ENCODE measurements at regions not wholly inside any gene's neighbourhood (a gene's known extent, or its start where the extent isn't known, plus 50 kb on each side); places are given as distances from the start of the nearest gene placed in this dataset.
"Not testable (repeated sequence)": the region's sequence is repeated elsewhere in the genome, so short reads cannot be mapped to it uniquely, and the experiment has no call there.

DNA sequence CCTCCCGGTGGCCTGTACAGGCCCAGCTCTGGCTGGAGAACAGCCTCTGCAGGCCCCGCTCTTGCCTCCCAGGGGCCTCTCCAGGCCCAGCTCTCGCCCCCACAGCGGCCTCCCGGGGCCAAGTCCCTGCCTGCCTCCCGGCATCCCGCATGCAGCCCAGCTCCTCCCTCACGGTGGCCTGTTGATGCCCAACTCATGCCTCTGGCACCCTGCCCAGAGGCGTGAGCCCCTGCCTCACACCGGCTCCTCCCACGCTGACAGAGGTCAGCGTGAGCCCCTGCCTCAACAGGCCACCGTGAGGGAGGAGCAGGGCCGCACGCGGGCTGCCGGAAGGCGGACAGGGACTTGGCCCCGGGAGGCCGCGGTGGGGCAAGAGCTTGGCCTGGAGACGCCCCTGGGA, 157.0 kb upstream of the CDK13 start:
- FAIRE-seq; H3K79me2 ChIP-seq (ENCODE audit: control insufficient read depth, insufficient read depth, low read length); H3K27ac ChIP-seq (ENCODE audit: insufficient read depth, low read depth, low read length); H4K20me1 ChIP-seq (replicated peaks; ENCODE audit: control insufficient read depth, extremely low read depth, insufficient read depth, low read length); H3K4me3 ChIP-seq (replicated peaks in 1 of 3; ENCODE audit: insufficient read depth in 1 of 3, low read depth in 1 of 3, low read length in 3 of 3); dilution Hi-C loops (cut with MboI; ENCODE audit: extremely low pct_ligation_motif_present, low sequenced_read_pairs); H3K4me1 ChIP-seq (ENCODE audit: control insufficient read depth, extremely low read depth, insufficient read depth, low read length); H3K27me3 ChIP-seq (ENCODE audit: control insufficient read depth in 2 of 2, insufficient read depth in 2 of 2, low read length in 2 of 2); H3K4me2 ChIP-seq (ENCODE audit: insufficient read depth, low read length); H3K36me3 ChIP-seq (ENCODE audit: control insufficient read depth in 2 of 2, extremely low read depth in 1 of 2, insufficient read depth in 2 of 2, low read length in 2 of 2); H3K9me3 ChIP-seq (replicated peaks; ENCODE audit: control insufficient read depth, insufficient read depth, low read length); DNase-seq (ENCODE audit: low read depth, low spot score); POLR2A ChIA-PET; BruUV-seq (replicated peaks); H2AFZ ChIP-seq (ENCODE audit: low read depth, low read length); H3K9me1 ChIP-seq (replicated peaks; ENCODE audit: control insufficient read depth, extremely low read depth, insufficient read depth, low read length); intact Hi-C loops (cut with micrococcal nuclease); CTCF ChIA-PET; H3K9ac ChIP-seq (replicated peaks; ENCODE audit: extremely low read depth, insufficient read depth, low read length): not testable (repeated sequence)

DNA sequence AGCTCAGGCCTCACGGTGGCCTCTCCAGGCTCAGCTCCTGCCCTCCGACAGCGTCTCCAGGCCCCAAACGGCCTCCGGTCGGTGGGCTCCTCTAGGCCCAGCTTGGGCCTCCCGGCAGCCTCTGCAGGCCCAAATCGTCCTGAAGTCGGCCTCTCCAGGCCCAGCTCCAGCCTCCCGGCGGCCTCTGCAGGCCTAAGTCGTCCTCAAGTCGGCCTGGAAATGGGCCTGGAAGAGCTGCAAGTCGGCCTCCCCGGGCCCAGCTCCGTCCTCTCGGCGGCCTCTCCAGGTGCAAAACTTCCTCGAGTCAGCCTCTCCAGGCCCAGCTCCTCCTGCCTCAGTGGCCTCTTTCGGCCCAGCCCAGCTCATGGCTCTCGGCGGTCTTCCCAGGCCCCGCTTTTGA, 156.2 kb upstream of the CDK13 start:
- H3K4me2 ChIP-seq (ENCODE audit: insufficient read depth, low read length); DNase-seq (ENCODE audit: low read depth, low spot score); H3K9me1 ChIP-seq (replicated peaks; ENCODE audit: control insufficient read depth, extremely low read depth, insufficient read depth, low read length); POLR2A ChIA-PET; H3K36me3 ChIP-seq (ENCODE audit: control insufficient read depth in 2 of 2, extremely low read depth in 1 of 2, insufficient read depth in 2 of 2, low read length in 2 of 2); CTCF ChIA-PET; H2AFZ ChIP-seq (ENCODE audit: low read depth, low read length); dilution Hi-C loops (cut with MboI; ENCODE audit: extremely low pct_ligation_motif_present, low sequenced_read_pairs); H3K27me3 ChIP-seq (ENCODE audit: control insufficient read depth in 2 of 2, insufficient read depth in 2 of 2, low read length in 2 of 2); H4K20me1 ChIP-seq (replicated peaks; ENCODE audit: control insufficient read depth, extremely low read depth, insufficient read depth, low read length); H3K79me2 ChIP-seq (ENCODE audit: control insufficient read depth, insufficient read depth, low read length); H3K4me1 ChIP-seq (ENCODE audit: control insufficient read depth, extremely low read depth, insufficient read depth, low read length); H3K9ac ChIP-seq (replicated peaks; ENCODE audit: extremely low read depth, insufficient read depth, low read length); H3K27ac ChIP-seq (ENCODE audit: insufficient read depth, low read depth, low read length); H3K9me3 ChIP-seq (replicated peaks; ENCODE audit: control insufficient read depth, insufficient read depth, low read length); FAIRE-seq; intact Hi-C loops (cut with micrococcal nuclease); H3K4me3 ChIP-seq (replicated peaks in 1 of 3; ENCODE audit: insufficient read depth in 1 of 3, low read depth in 1 of 3, low read length in 3 of 3); BruUV-seq (replicated peaks): not testable (repeated sequence)

DNA sequence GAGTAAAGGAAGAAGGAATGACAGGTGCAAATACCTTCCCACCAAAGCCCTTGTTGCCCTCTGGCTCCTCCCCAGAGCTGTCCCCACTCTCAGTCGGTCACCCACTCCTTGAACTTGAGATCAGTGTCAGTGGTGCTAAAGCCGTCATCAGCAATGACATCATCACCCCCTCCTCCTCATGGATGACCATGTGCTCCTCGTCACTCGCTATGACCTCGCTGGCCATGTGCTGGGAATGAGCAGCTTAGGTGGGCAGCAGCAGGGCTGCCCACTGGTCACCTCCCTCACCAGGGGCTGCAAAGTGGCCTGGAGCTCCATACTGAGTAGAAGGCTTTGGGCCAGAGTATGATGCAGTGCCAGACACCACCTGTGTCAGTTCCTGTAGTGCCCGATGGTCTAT, 153.1 kb upstream of the CDK13 start:
- POLR2A ChIA-PET; H3K9me1 ChIP-seq (replicated peaks; ENCODE audit: control insufficient read depth, extremely low read depth, insufficient read depth, low read length); BruUV-seq (replicated peaks); H3K9me3 ChIP-seq (replicated peaks; ENCODE audit: control insufficient read depth, insufficient read depth, low read length); CTCF ChIA-PET; H3K27ac ChIP-seq (ENCODE audit: insufficient read depth, low read depth, low read length); intact Hi-C loops (cut with micrococcal nuclease); H3K79me2 ChIP-seq (ENCODE audit: control insufficient read depth, insufficient read depth, low read length); FAIRE-seq; H3K4me3 ChIP-seq (replicated peaks in 1 of 3; ENCODE audit: insufficient read depth in 1 of 3, low read depth in 1 of 3, low read length in 3 of 3); DNase-seq (ENCODE audit: low read depth, low spot score); H3K27me3 ChIP-seq (ENCODE audit: control insufficient read depth in 2 of 2, insufficient read depth in 2 of 2, low read length in 2 of 2); H2AFZ ChIP-seq (ENCODE audit: low read depth, low read length); H3K36me3 ChIP-seq (ENCODE audit: control insufficient read depth in 2 of 2, extremely low read depth in 1 of 2, insufficient read depth in 2 of 2, low read length in 2 of 2); H3K9ac ChIP-seq (replicated peaks; ENCODE audit: extremely low read depth, insufficient read depth, low read length); H3K4me2 ChIP-seq (ENCODE audit: insufficient read depth, low read length); H3K4me1 ChIP-seq (ENCODE audit: control insufficient read depth, extremely low read depth, insufficient read depth, low read length); H4K20me1 ChIP-seq (replicated peaks; ENCODE audit: control insufficient read depth, extremely low read depth, insufficient read depth, low read length); dilution Hi-C loops (cut with MboI; ENCODE audit: extremely low pct_ligation_motif_present, low sequenced_read_pairs): not testable (repeated sequence)

GRCh38 chr7:39798077-39798476, 152.0 kb upstream of the CDK13 start:
- H3K36me3 ChIP-seq (ENCODE audit: control insufficient read depth in 2 of 2, extremely low read depth in 1 of 2, insufficient read depth in 2 of 2, low read length in 2 of 2); FAIRE-seq; H3K79me2 ChIP-seq (ENCODE audit: control insufficient read depth, insufficient read depth, low read length); dilution Hi-C loops (cut with MboI; ENCODE audit: extremely low pct_ligation_motif_present, low sequenced_read_pairs); CTCF ChIA-PET; H2AFZ ChIP-seq (ENCODE audit: low read depth, low read length); H3K9ac ChIP-seq (replicated peaks; ENCODE audit: extremely low read depth, insufficient read depth, low read length); H3K9me1 ChIP-seq (replicated peaks; ENCODE audit: control insufficient read depth, extremely low read depth, insufficient read depth, low read length); H3K27me3 ChIP-seq (ENCODE audit: control insufficient read depth in 2 of 2, insufficient read depth in 2 of 2, low read length in 2 of 2); DNase-seq (ENCODE audit: low read depth, low spot score); H3K4me2 ChIP-seq (ENCODE audit: insufficient read depth, low read length); H3K4me1 ChIP-seq (ENCODE audit: control insufficient read depth, extremely low read depth, insufficient read depth, low read length); H3K27ac ChIP-seq (ENCODE audit: insufficient read depth, low read depth, low read length); H4K20me1 ChIP-seq (replicated peaks; ENCODE audit: control insufficient read depth, extremely low read depth, insufficient read depth, low read length); POLR2A ChIA-PET; H3K9me3 ChIP-seq (replicated peaks; ENCODE audit: control insufficient read depth, insufficient read depth, low read length); BruUV-seq (replicated peaks); H3K4me3 ChIP-seq (replicated peaks in 1 of 3; ENCODE audit: insufficient read depth in 1 of 3, low read depth in 1 of 3, low read length in 3 of 3); intact Hi-C loops (cut with micrococcal nuclease): not testable (repeated sequence)

All from endothelial cell of umbilical vein (primary cell).